ENCODE measurements at regions not wholly inside any gene's neighbourhood (a gene's known extent, or its start where the extent isn't known, plus 50 kb on each side); places are given as distances from the start of the nearest gene placed in this dataset.

- no peaks in the 10 kb centered on the region for H3K36me3 ChIP-seq (ENCODE audit: control insufficient read depth, insufficient read depth, low read length)
These were observed 68.9 kb upstream of the FRMD4A start for GRCh38 chr10:14399641-14400040.

DNA sequence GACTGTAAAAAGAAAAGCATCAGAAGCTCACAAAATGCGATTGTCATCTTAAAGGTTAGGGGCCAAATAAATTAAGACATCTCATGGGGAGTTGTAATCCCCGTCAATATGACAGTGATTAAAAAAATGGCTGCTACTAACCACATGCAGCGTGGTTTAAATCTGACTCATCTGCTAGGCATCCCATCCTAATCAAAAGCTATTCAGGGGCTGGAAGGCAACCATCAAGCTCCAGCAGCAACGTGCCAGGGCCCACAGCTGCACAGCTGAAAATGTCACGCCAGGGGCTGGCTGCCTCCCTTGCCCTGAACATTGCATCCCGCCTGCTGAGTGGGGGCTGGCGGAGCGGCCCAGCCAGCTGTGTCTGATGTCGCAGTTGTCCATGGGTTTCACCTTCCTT, 66.3 kb upstream of the FRMD4A start:
- DNase-seq (ENCODE audit: low read depth) (peak; percentile 80), FAIRE-seq (no peak)
- TF ChIP-seq CTCF (IDR thresholded peaks at IDR 0.05; ENCODE audit: insufficient read depth, low read length, severe bottlenecking): no peak
- Histone ChIP-seq H3K4me3 (ENCODE audit: low read depth, low read length) (no peak overlapping the region), H3K27me3 (ENCODE audit: control insufficient read depth, insufficient read depth, low read length) (no peaks in the 10 kb centered on the region), H3K36me3 (ENCODE audit: control insufficient read depth, insufficient read depth, low read length) (no peaks in the 10 kb centered on the region)

More at GRCh38 chr10:14399641-14400040, 68.9 kb upstream of the FRMD4A start:
- DNase-seq (ENCODE audit: low read depth) (no peak), FAIRE-seq (no peak)
- no peaks in the 10 kb centered on the region for H3K27me3 ChIP-seq (ENCODE audit: control insufficient read depth, insufficient read depth, low read length)
- no peak overlapping the region for H3K4me3 ChIP-seq (ENCODE audit: low read depth, low read length)
- TF ChIP-seq CTCF (IDR thresholded peaks at IDR 0.05; ENCODE audit: insufficient read depth, low read length, severe bottlenecking): no peak

DNA sequence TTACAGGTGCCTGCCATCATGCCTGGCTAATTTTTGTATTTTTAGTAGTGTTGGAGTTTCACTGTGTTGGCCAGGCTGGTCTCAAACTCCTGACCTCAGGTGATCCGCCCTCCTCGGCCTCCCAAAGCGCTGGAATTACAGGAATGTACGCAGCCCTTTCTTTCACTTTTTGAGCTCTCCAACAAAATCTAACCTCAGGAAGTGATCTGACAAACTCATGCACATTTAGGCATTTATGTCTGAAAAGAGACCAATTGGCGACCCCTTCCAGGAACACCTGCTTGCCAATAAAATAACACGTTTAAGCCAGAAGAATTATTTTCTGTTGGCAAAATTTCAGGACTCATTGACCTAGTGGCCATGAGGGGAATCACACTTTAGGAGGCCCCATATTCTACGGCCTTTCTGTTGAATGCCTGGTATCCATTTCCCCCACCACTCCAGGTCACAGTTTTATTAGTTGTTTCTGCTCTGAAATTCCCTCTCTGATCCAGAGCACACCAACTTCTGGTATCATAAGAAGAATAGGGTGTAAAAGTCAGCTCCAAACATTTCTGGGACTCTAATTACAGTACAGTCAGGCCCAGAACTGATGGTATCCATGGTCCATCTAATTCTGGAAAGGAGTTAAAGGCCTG, 65.8 kb upstream of the FRMD4A start:
- FAIRE-seq: no peak
- no peak overlapping the region for H3K4me3 ChIP-seq (ENCODE audit: low read depth, low read length)
- no peak for DNase-seq (ENCODE audit: low read depth)
- TF ChIP-seq CTCF (IDR thresholded peaks at IDR 0.05; ENCODE audit: insufficient read depth, low read length, severe bottlenecking): no peak
- no peaks in the 10 kb centered on the region for H3K36me3 ChIP-seq (ENCODE audit: control insufficient read depth, insufficient read depth, low read length)
- no peaks in the 10 kb centered on the region for H3K27me3 ChIP-seq (ENCODE audit: control insufficient read depth, insufficient read depth, low read length)

DNA sequence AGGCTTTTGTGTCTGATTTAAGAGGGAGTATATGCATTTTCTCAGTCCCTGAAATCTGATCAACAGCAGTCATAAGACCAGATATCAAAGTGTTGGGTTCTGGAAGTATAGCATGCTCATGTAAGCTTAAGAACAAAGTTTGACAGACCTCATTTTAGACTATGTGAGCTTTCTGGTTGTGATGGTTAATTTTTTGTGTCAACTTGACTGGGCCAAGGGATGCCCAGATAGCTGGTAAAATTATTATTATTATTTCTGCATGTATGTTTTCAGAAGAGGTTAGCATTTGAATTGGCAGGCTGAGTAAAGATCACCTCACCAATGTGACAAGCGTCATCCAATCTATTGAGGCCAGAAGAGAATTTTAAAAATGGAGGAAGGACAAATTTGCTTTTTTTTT, 63.5 kb upstream of the FRMD4A start:
- H3K4me3 ChIP-seq (ENCODE audit: low read depth, low read length): no peak overlapping the region

GRCh38 chr10:14391342-14391741, 60.6 kb upstream of the FRMD4A start:
- no peak for TF ChIP-seq CTCF (IDR thresholded peaks at IDR 0.05; ENCODE audit: insufficient read depth, low read length, severe bottlenecking)
- no peaks in the 10 kb centered on the region for H3K27me3 ChIP-seq (ENCODE audit: control insufficient read depth, insufficient read depth, low read length)
- FAIRE-seq (no peak), DNase-seq (ENCODE audit: low read depth) (no peak)
- no peak overlapping the region for H3K4me3 ChIP-seq (ENCODE audit: low read depth, low read length)
- H3K36me3 ChIP-seq (ENCODE audit: control insufficient read depth, insufficient read depth, low read length): no peaks in the 10 kb centered on the region

More for the DNA sequence above, 63.5 kb upstream of the FRMD4A start:
- FAIRE-seq (no peak), DNase-seq (ENCODE audit: low read depth) (no peak)
- no peaks in the 10 kb centered on the region for H3K27me3 ChIP-seq (ENCODE audit: control insufficient read depth, insufficient read depth, low read length)
- H3K36me3 ChIP-seq (ENCODE audit: control insufficient read depth, insufficient read depth, low read length): no peaks in the 10 kb centered on the region
- no peak for TF ChIP-seq CTCF (IDR thresholded peaks at IDR 0.05; ENCODE audit: insufficient read depth, low read length, severe bottlenecking)

- Histone ChIP-seq H3K27me3 (ENCODE audit: control insufficient read depth, insufficient read depth, low read length) (no peaks in the 10 kb centered on the region), H3K36me3 (ENCODE audit: control insufficient read depth, insufficient read depth, low read length) (no peaks in the 10 kb centered on the region), H3K4me3 (ENCODE audit: low read depth, low read length) (no peak overlapping the region)
- FAIRE-seq (no peak), DNase-seq (ENCODE audit: low read depth) (no peak)
- TF ChIP-seq CTCF (IDR thresholded peaks at IDR 0.05; ENCODE audit: insufficient read depth, low read length, severe bottlenecking): no peak
These were observed 59.4 kb upstream of the FRMD4A start for GRCh38 chr10:14389981-14390590.
